Choroid plexus epithelial cell (primary cell): ENCODE measurements at regions not wholly inside any gene's neighbourhood (a gene's known extent, or its start where the extent isn't known, plus 50 kb on each side); places are given as distances from the start of the nearest gene placed in this dataset.

ENCODE experiments used
- DNase-seq: peaks from one replicate; pipeline ENCODE4 v3.0.0-alpha.2; 2010; ENCODE audit warnings: low read depth
- H3K4me3 ChIP-seq: 2 replicates; pipeline ENCODE4 v1.5.1; 2011; ENCODE audit warnings: low read depth, mild to moderate bottlenecking, control low read depth, low read length, moderate library complexity
- TF ChIP-seq, protein P1 (sequence below): conservative IDR thresholded peaks from 2 replicates; pipeline ENCODE4 v1.5.1; 2011; ENCODE audit warnings: low read depth, mild to moderate bottlenecking, control low read depth, inconsistent platforms, low read length, moderate library complexity

DNA sequence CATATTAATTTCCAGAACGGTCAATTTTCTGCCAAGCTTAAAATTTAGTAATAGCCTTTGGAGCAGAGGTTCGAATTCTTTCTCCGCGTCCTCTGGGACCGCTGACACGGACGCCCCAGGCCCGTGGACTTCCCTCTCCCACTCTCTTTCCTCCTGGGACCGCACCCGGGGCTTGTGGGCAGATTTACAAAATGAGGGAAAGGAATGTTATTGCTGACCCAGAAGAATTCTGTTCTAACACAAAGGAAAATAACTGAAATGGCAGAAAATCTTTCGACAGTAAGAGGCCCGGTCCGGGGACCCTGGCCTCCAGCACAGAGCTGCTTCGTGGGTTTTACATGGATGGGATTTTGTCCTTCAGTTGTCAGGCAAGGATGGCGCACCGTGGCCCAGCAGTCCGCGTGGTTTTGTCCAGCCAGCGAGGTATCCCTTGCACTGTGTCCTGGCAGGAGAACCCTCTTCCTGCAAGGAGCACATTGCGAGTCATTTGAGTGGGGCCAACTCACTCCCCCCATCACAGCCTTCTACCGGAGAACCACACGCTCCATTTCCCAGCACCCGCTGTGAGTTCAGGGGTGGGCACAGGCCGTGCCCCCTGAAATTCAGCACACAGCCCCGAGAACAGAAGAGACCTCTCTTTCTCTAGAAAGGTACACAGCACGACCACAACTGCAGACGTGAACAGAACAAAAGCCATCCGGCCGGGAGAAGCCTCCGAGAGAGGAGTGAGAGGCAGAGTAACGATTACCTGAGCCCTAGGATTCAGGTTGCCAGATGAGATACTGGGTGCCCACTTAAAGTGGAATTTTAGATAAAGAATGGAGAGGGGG lies 106.0 kb upstream of the AFDN start:
- TF ChIP-seq, protein P1, sequence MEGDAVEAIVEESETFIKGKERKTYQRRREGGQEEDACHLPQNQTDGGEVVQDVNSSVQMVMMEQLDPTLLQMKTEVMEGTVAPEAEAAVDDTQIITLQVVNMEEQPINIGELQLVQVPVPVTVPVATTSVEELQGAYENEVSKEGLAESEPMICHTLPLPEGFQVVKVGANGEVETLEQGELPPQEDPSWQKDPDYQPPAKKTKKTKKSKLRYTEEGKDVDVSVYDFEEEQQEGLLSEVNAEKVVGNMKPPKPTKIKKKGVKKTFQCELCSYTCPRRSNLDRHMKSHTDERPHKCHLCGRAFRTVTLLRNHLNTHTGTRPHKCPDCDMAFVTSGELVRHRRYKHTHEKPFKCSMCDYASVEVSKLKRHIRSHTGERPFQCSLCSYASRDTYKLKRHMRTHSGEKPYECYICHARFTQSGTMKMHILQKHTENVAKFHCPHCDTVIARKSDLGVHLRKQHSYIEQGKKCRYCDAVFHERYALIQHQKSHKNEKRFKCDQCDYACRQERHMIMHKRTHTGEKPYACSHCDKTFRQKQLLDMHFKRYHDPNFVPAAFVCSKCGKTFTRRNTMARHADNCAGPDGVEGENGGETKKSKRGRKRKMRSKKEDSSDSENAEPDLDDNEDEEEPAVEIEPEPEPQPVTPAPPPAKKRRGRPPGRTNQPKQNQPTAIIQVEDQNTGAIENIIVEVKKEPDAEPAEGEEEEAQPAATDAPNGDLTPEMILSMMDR = no peak
- no peak overlapping the region for H3K4me3 ChIP-seq
- no peak for DNase-seq

- TF ChIP-seq, protein P1 = no peak
Observed at GRCh38 chr6:167721291-167721690, 105.4 kb upstream of the AFDN start.

GRCh38 chr6:167722634-167723309 lies 103.9 kb upstream of the AFDN start:
- DNase-seq = no peak
- TF ChIP-seq, protein P1 = no peak
- H3K4me3 ChIP-seq = no peak overlapping the region

More at GRCh38 chr6:167721291-167721690, 105.4 kb upstream of the AFDN start:
- no peak for DNase-seq
- no peak overlapping the region for H3K4me3 ChIP-seq

GRCh38 chr6:167726043-167726621 lies 100.6 kb upstream of the AFDN start:
- no peak for DNase-seq
- TF ChIP-seq, protein P1 = no peak

GRCh38 chr6:167730441-167730840 lies 96.3 kb upstream of the AFDN start:
- TF ChIP-seq, protein P1 = no peak
- no peak for DNase-seq
- no peak overlapping the region for H3K4me3 ChIP-seq

More at GRCh38 chr6:167726043-167726621, 100.6 kb upstream of the AFDN start:
- H3K4me3 ChIP-seq = no peak overlapping the region

DNA sequence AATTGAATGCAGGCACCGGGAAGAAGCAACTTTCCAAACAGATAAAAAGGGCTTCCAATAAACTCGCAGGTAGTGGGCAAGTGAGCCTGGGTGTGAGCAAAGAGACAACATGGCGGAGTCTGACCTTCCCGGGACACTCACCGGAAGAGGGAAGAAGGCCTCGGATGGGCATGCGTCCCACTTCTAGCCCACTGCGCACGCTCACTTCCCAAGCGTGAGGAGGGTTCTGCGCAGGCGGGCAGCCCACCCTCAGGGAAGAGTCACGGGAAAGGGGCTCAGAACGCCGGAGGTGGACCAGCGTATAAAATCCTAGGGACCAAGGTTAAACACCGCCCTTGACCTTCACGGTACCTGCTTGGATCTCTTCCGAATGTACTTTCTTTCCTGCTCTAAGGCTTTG lies 95.5 kb upstream of the AFDN start:
- TF ChIP-seq, protein P1 = no peak
- DNase-seq = no peak
- H3K4me3 ChIP-seq = no peak overlapping the region
